ENCODE measurements at regions not wholly inside any gene's neighbourhood (a gene's known extent, or its start where the extent isn't known, plus 50 kb on each side); places are given as distances from the start of the nearest gene placed in this dataset.
"Not testable (repeated sequence)": the region's sequence is repeated elsewhere in the genome, so short reads cannot be mapped to it uniquely, and the experiment has no call there.

GRCh38 chr2:16726147-16726546 is 60.5 kb upstream of the CYRIA start:
- Mint-ChIP-seq H3K4me1 (no peaks in the 10 kb centered on the region), H3K9me3 (no peaks in the 10 kb centered on the region), H3K36me3 (no peaks in the 10 kb centered on the region), H3K27me3 (ENCODE audit: low read depth in 2 of 2) (peaks cover 15 to 30% of the 10 kb centered on the region in 2 donors), H3K27ac (no peak overlapping the region), H3K4me3 (no peak overlapping the region)
- DNase-seq (no peak), ATAC-seq (no peak)
- no peaks in the 10 kb centered on the region for H3K9me3 ChIP-seq (ENCODE audit: control insufficient read depth, insufficient read depth, low read length)
- H3K36me3 ChIP-seq (ENCODE audit: control insufficient read depth, insufficient read depth, low read length) = no peaks in the 10 kb centered on the region
- no peak overlapping the region for H3K4me3 ChIP-seq (ENCODE audit: low read length)
- TF ChIP-seq CTCF (IDR thresholded peaks at IDR 0.05) = no peak
- WGBS (ENCODE audit: insufficient coverage) = 97% methylated on average over 2 of the region's 2 CpGs
- intact Hi-C loops (cut with micrococcal nuclease) = no loop called here
- no peaks in the 10 kb centered on the region for H3K4me1 ChIP-seq (ENCODE audit: control insufficient read depth, insufficient read depth, low read length)
- no peaks in the 10 kb centered on the region for H3K27me3 ChIP-seq (ENCODE audit: control insufficient read depth, insufficient read depth, low read length)
- no peak overlapping the region for H3K27ac ChIP-seq (ENCODE audit: low read length)

GRCh38 chr2:16725549-16725948 is 59.9 kb upstream of the CYRIA start:
- peaks cover 12 to 27% of the 10 kb centered on the region in 2 donors for H3K27me3 Mint-ChIP-seq (ENCODE audit: low read depth in 2 of 2)
- no peaks in the 10 kb centered on the region for H3K9me3 ChIP-seq (ENCODE audit: control insufficient read depth, insufficient read depth, low read length)
- H3K9me3 Mint-ChIP-seq = no peaks in the 10 kb centered on the region
- H3K4me3 Mint-ChIP-seq = no peak overlapping the region
- H3K4me1 Mint-ChIP-seq = no peaks in the 10 kb centered on the region
- H3K4me3 ChIP-seq (ENCODE audit: low read length) = no peak overlapping the region
- no peaks in the 10 kb centered on the region for H3K27me3 ChIP-seq (ENCODE audit: control insufficient read depth, insufficient read depth, low read length)
- no peak overlapping the region for H3K27ac Mint-ChIP-seq
- no peaks in the 10 kb centered on the region for H3K36me3 Mint-ChIP-seq
- intact Hi-C loops (cut with micrococcal nuclease) = no loop called here
- H3K4me1 ChIP-seq (ENCODE audit: control insufficient read depth, insufficient read depth, low read length) = no peaks in the 10 kb centered on the region
- ATAC-seq (no peak), DNase-seq (no peak)
- no peak overlapping the region for H3K27ac ChIP-seq (ENCODE audit: low read length)
- 84% methylated on average over 8 of the region's 9 CpGs for WGBS (ENCODE audit: insufficient coverage)
- no peak for TF ChIP-seq CTCF (IDR thresholded peaks at IDR 0.05)
- H3K36me3 ChIP-seq (ENCODE audit: control insufficient read depth, insufficient read depth, low read length) = no peaks in the 10 kb centered on the region

GRCh38 chr2:16722677-16723076 is 57.0 kb upstream of the CYRIA start:
- H3K4me3 ChIP-seq (ENCODE audit: low read length) = no peak overlapping the region
- no peaks in the 10 kb centered on the region for H3K36me3 Mint-ChIP-seq
- no peaks in the 10 kb centered on the region for H3K36me3 ChIP-seq (ENCODE audit: control insufficient read depth, insufficient read depth, low read length)
- no peaks in the 10 kb centered on the region for H3K9me3 ChIP-seq (ENCODE audit: control insufficient read depth, insufficient read depth, low read length)
- no peaks in the 10 kb centered on the region for H3K9me3 Mint-ChIP-seq
- 86% methylated on average over 9 of the region's 9 CpGs for WGBS (ENCODE audit: insufficient coverage)
- peaks cover 7 to 10% of the 10 kb centered on the region in 2 donors for H3K4me1 Mint-ChIP-seq
- intact Hi-C loops (cut with micrococcal nuclease) = no loop called here
- no peak for TF ChIP-seq CTCF (IDR thresholded peaks at IDR 0.05)
- no peak for ATAC-seq
- no peak overlapping the region for H3K27ac ChIP-seq (ENCODE audit: low read length)
- H3K27me3 Mint-ChIP-seq (ENCODE audit: low read depth in 2 of 2) = peaks cover 10 to 14% of the 10 kb centered on the region in 2 donors
- H3K27ac Mint-ChIP-seq = no peak overlapping the region
- no peaks in the 10 kb centered on the region for H3K27me3 ChIP-seq (ENCODE audit: control insufficient read depth, insufficient read depth, low read length)
- H3K4me1 ChIP-seq (ENCODE audit: control insufficient read depth, insufficient read depth, low read length) = no peaks in the 10 kb centered on the region
- H3K4me3 Mint-ChIP-seq = no peak overlapping the region
- no peak for DNase-seq

DNA sequence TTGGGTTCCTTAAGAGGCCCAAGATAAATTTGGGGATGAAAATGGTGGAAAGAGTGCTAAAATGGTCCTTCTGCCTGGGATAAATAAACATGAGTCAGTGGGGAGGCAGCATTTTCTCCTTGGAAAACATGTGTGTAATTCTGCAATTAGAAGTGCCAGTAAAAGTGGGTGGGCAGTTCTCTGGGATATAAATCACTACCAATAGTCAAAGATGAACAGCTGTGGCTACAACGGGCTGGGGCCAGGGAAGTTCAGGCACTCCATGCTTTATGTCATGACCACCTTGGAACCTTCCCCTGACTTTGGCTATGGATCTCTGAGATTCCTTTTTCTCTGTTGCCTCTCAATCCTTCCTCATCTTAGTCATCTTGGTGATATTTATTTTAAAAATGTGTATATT is 56.5 kb upstream of the CYRIA start:
- no peak for ATAC-seq
- DNase-seq = no peak
- no peak for TF ChIP-seq CTCF (IDR thresholded peaks at IDR 0.05)
- Mint-ChIP-seq H3K36me3 (no peaks in the 10 kb centered on the region), H3K9me3 (no peaks in the 10 kb centered on the region), H3K4me3 (no peak overlapping the region), H3K4me1 (peaks cover 9 to 15% of the 10 kb centered on the region in 2 donors), H3K27me3 (ENCODE audit: low read depth in 2 of 2) (peaks cover 10 to 14% of the 10 kb centered on the region in 2 donors), H3K27ac (no peak overlapping the region)
- intact Hi-C loops (cut with micrococcal nuclease) = no loop called here
- H3K4me1 ChIP-seq (ENCODE audit: control insufficient read depth, insufficient read depth, low read length) = no peaks in the 10 kb centered on the region
- 100% methylated on average over 1 of the region's 1 CpG for WGBS (ENCODE audit: insufficient coverage)
- no peaks in the 10 kb centered on the region for H3K36me3 ChIP-seq (ENCODE audit: control insufficient read depth, insufficient read depth, low read length)
- H3K27ac ChIP-seq (ENCODE audit: low read length) = no peak overlapping the region
- H3K4me3 ChIP-seq (ENCODE audit: low read length) = no peak overlapping the region
- no peaks in the 10 kb centered on the region for H3K9me3 ChIP-seq (ENCODE audit: control insufficient read depth, insufficient read depth, low read length)
- H3K27me3 ChIP-seq (ENCODE audit: control insufficient read depth, insufficient read depth, low read length) = no peaks in the 10 kb centered on the region

DNA sequence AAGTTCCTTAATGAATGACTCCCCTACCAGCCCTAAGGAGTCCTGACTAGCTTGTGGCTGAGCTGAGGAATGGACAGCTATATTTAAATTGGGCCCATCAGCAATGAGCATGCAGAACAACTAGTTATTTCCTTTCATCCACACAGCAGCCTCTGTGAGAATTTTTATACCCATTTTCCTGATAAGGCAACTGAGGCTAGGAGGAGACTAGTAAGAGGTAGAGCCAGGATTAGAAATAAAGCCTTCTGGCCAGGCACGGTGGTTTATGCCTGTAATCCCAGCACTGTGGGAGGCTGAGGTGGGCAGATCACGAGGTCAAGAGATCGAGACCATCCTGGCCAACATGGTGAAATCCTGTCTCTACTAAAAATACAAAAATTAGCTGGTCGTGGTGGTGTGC is 55.9 kb upstream of the CYRIA start:
- H3K36me3 ChIP-seq (ENCODE audit: control insufficient read depth, insufficient read depth, low read length); H3K27ac ChIP-seq (ENCODE audit: low read length); H3K9me3 Mint-ChIP-seq; H3K36me3 Mint-ChIP-seq; intact Hi-C loops (cut with micrococcal nuclease); H3K27ac Mint-ChIP-seq; H3K4me1 ChIP-seq (ENCODE audit: control insufficient read depth, insufficient read depth, low read length); H3K9me3 ChIP-seq (ENCODE audit: control insufficient read depth, insufficient read depth, low read length); H3K4me3 Mint-ChIP-seq; ATAC-seq; H3K4me3 ChIP-seq (ENCODE audit: low read length); H3K27me3 ChIP-seq (ENCODE audit: control insufficient read depth, insufficient read depth, low read length); DNase-seq; H3K27me3 Mint-ChIP-seq (ENCODE audit: low read depth in 2 of 2): not testable (repeated sequence)
- 95% methylated on average over 4 of the region's 4 CpGs for WGBS (ENCODE audit: insufficient coverage)
- peaks cover 9 to 16% of the 10 kb centered on the region in 2 donors for H3K4me1 Mint-ChIP-seq

GRCh38 chr2:16720737-16721136 is 55.1 kb upstream of the CYRIA start:
- H3K36me3 ChIP-seq (ENCODE audit: control insufficient read depth, insufficient read depth, low read length); H3K9me3 Mint-ChIP-seq; DNase-seq; H3K4me1 ChIP-seq (ENCODE audit: control insufficient read depth, insufficient read depth, low read length); H3K4me3 Mint-ChIP-seq; H3K27ac ChIP-seq (ENCODE audit: low read length); H3K27me3 ChIP-seq (ENCODE audit: control insufficient read depth, insufficient read depth, low read length); intact Hi-C loops (cut with micrococcal nuclease); H3K9me3 ChIP-seq (ENCODE audit: control insufficient read depth, insufficient read depth, low read length); H3K36me3 Mint-ChIP-seq; ATAC-seq; H3K27ac Mint-ChIP-seq; H3K27me3 Mint-ChIP-seq (ENCODE audit: low read depth in 2 of 2); H3K4me3 ChIP-seq (ENCODE audit: low read length): not testable (repeated sequence)
- peaks cover 9 to 16% of the 10 kb centered on the region in 2 donors for H3K4me1 Mint-ChIP-seq
- 87% methylated on average over 3 of the region's 3 CpGs for WGBS (ENCODE audit: insufficient coverage)
